COLO668 (cell line): ENCODE measurements at regions not wholly inside any gene's neighbourhood (a gene's known extent, or its start where the extent isn't known, plus 50 kb on each side); places are given as distances from the start of the nearest gene placed in this dataset.
"Not testable (repeated sequence)": the region's sequence is repeated elsewhere in the genome, so short reads cannot be mapped to it uniquely, and the experiment has no call there.

Experiments used
- DNase-seq: peaks from one replicate; lab custom pipeline; 2025; ENCODE audit not compliant: unreplicated experiment; lab: John Stamatoyannopoulos, UW

- DNase-seq: no peak
These were observed 51.6 kb upstream of the POMP start for GRCh38 chr13:28607187-28607955.

- no peak for DNase-seq
These were observed 52.5 kb upstream of the POMP start for GRCh38 chr13:28606466-28606865.

- DNase-seq: not testable (repeated sequence)
These were observed 53.8 kb upstream of the POMP start for GRCh38 chr13:28605147-28605546.

- no peak for DNase-seq
These were observed 55.8 kb upstream of the POMP start for GRCh38 chr13:28603043-28603664.

GRCh38 chr13:28602580-28602979 is 56.4 kb upstream of the POMP start:
- DNase-seq: no peak

- DNase-seq: no peak
These were observed 57.3 kb upstream of the POMP start for GRCh38 chr13:28601581-28601980.

GRCh38 chr13:28597641-28598040 is 61.3 kb upstream of the POMP start:
- DNase-seq: no peak

- DNase-seq: no peak
These were observed 68.5 kb upstream of the POMP start for GRCh38 chr13:28590461-28590860.

GRCh38 chr13:28588296-28588695 is 70.6 kb upstream of the POMP start:
- no peak for DNase-seq

GRCh38 chr13:28587174-28587540 is 71.8 kb upstream of the POMP start:
- DNase-seq: no peak

GRCh38 chr13:28586439-28587173 is 72.3 kb upstream of the POMP start:
- no peak for DNase-seq

GRCh38 chr13:28585561-28585960 is 73.4 kb upstream of the POMP start:
- no peak for DNase-seq

- DNase-seq: no peak
These were observed 74.0 kb upstream of the POMP start for GRCh38 chr13:28584873-28585381.

- DNase-seq: no peak
These were observed 75.3 kb upstream of the POMP start for GRCh38 chr13:28583651-28584091.

GRCh38 chr13:28582892-28583240 is 76.1 kb upstream of the POMP start:
- no peak for DNase-seq

GRCh38 chr13:28582225-28582891 is 76.6 kb upstream of the POMP start:
- DNase-seq: peak; percentile 61

GRCh38 chr13:28581451-28581850 is 77.5 kb upstream of the POMP start:
- no peak for DNase-seq

GRCh38 chr13:28579736-28580135 is 79.2 kb upstream of the POMP start:
- no peak for DNase-seq

- no peak for DNase-seq
These were observed 79.6 kb upstream of the POMP start for GRCh38 chr13:28579322-28579721.

- DNase-seq: no peak
These were observed 81.1 kb upstream of the FLT1 start for GRCh38 chr13:28576067-28576466.

- peak; percentile 92 for DNase-seq
These were observed 80.3 kb upstream of the FLT1 start for GRCh38 chr13:28575200-28575599.
